Liver (tissue), 2 donors: ENCODE measurements at regions not wholly inside any gene's neighbourhood (a gene's known extent, or its start where the extent isn't known, plus 50 kb on each side); places are given as distances from the start of the nearest gene placed in this dataset.

ENCODE experiments used
- YY1 ChIP-seq: IDR thresholded peaks from 2 replicates; pipeline ENCODE4 v1.6.1; 2016; ENCODE audit warnings: antibody characterized with exemption, mild to moderate bottlenecking
- TF ChIP-seq, protein P1 (sequence below): fragments of 150-350 bp; IDR thresholded peaks from 2 replicates; pipeline ENCODE4 v1.5.1; 2017; ENCODE audit warnings: improper control_type of control experiment, low read depth, low read length; ENCODE audit not compliant: missing input control
- donor health status: healthy.

DNA sequence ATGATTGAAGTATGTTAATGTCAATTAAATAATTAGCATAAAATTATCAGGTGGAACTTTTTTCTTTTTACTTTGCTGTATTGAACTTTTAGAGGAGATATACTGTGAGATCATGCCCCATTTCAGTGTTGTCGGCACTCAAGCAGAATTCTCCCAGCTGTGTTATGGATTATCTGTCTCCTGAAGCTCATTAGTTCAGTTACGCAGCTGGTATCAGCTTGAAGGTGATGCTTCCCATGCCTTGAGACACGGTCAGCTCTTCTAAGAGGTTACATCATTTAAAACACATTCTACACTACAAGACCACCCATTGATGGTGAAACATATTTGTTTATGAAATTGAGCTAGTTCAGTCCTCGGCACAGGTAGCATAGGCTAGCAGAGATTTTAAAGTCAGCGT, 68.9 kb upstream of the PHACTR2 start:
- TF ChIP-seq, protein P1, sequence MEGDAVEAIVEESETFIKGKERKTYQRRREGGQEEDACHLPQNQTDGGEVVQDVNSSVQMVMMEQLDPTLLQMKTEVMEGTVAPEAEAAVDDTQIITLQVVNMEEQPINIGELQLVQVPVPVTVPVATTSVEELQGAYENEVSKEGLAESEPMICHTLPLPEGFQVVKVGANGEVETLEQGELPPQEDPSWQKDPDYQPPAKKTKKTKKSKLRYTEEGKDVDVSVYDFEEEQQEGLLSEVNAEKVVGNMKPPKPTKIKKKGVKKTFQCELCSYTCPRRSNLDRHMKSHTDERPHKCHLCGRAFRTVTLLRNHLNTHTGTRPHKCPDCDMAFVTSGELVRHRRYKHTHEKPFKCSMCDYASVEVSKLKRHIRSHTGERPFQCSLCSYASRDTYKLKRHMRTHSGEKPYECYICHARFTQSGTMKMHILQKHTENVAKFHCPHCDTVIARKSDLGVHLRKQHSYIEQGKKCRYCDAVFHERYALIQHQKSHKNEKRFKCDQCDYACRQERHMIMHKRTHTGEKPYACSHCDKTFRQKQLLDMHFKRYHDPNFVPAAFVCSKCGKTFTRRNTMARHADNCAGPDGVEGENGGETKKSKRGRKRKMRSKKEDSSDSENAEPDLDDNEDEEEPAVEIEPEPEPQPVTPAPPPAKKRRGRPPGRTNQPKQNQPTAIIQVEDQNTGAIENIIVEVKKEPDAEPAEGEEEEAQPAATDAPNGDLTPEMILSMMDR, result no peak
- TF ChIP-seq YY1, result no peak
